ENCODE measurements at regions not wholly inside any gene's neighbourhood (a gene's known extent, or its start where the extent isn't known, plus 50 kb on each side); places are given as distances from the start of the nearest gene placed in this dataset.
"Not testable (repeated sequence)": the region's sequence is repeated elsewhere in the genome, so short reads cannot be mapped to it uniquely, and the experiment has no call there.

GRCh38 chr3:181971424-181971823 lies 259.7 kb downstream of the SOX2 start:
- no peak for DNase-seq (ENCODE audit: extremely low read depth in 1 of 2, low read depth in 1 of 2)

- no peak for DNase-seq (ENCODE audit: extremely low read depth in 1 of 2, low read depth in 1 of 2)
These were observed 262.5 kb downstream of the SOX2 start for GRCh38 chr3:181974198-181974597.

DNA sequence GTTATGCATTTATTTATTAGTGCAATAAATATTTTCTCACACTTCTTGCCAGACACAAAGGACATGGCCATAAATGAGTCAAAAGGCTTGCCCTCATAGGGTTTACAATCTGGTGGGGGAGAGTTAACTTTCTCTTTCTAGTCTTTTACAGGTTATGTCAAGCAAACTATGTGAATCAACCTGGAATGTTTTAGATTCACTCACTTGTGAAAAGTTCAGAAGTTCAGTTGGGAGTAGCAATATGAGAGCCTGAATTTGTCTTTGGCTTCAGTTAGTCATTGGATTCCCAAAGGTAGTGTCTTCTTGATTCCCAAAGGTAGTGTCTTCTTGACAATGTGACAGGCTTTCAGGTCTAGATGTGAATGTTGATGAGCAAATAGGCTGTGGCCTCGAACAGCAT lies 264.8 kb downstream of the SOX2 start:
- no peak for DNase-seq (ENCODE audit: extremely low read depth in 1 of 2, low read depth in 1 of 2)

- DNase-seq (ENCODE audit: extremely low read depth in 1 of 2, low read depth in 1 of 2) = no peak
These were observed 273.7 kb downstream of the SOX2 start for GRCh38 chr3:181985386-181985785.

GRCh38 chr3:181987736-181988135 lies 276.0 kb downstream of the SOX2 start:
- no peak for DNase-seq (ENCODE audit: extremely low read depth in 1 of 2, low read depth in 1 of 2)

- no peak for DNase-seq (ENCODE audit: extremely low read depth in 1 of 2, low read depth in 1 of 2)
These were observed 287.1 kb downstream of the SOX2 start for GRCh38 chr3:181998828-181999227.

- DNase-seq (ENCODE audit: extremely low read depth in 1 of 2, low read depth in 1 of 2) = no peak
These were observed 287.6 kb downstream of the SOX2 start for GRCh38 chr3:181999314-181999713.

DNA sequence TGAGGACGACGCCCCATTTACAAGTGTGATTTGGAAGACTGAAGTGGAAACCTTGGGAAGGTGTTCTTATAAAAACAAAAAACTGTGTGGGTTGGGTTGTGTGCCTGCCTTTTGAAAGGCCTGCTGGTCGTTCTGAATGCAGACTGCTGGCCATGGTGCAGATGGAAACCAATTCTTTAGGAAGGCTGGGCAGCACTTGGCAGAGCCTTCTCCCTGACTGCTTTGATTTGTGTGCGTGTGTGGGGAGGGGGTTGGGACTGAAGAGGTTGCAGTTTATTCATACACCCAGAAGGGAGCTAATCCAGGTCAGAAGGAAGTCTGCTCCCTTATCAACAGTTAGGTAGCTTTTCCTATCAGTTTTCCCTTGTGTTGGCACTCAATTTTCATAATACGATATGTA lies 288.7 kb downstream of the SOX2 start:
- no peak for DNase-seq (ENCODE audit: extremely low read depth in 1 of 2, low read depth in 1 of 2)

- DNase-seq (ENCODE audit: extremely low read depth in 1 of 2, low read depth in 1 of 2) = no peak
These were observed 293.5 kb downstream of the SOX2 start for GRCh38 chr3:182005219-182005618.

GRCh38 chr3:182005701-182006100 lies 294.0 kb downstream of the SOX2 start:
- DNase-seq (ENCODE audit: extremely low read depth in 1 of 2, low read depth in 1 of 2) = no peak

DNA sequence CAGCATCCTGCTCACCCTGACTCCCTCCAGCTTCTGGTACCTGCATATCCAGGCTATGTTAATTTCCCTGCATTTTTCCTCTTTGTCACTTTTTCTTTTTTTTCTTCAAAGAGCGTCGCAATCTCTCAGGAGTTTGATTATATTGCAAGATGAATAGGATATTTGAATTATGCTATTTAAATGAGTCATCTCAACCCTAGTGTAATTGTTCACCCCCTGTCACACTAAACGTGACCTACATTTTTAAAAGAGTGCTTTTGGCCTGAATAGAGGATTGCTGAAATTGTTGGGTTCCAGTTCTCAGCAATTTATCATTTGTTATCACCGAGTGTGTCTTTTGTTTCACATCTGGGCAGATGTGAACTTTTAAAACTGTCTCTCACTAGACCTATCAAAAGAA lies 294.7 kb downstream of the SOX2 start:
- DNase-seq (ENCODE audit: extremely low read depth in 1 of 2, low read depth in 1 of 2) = no peak

DNA sequence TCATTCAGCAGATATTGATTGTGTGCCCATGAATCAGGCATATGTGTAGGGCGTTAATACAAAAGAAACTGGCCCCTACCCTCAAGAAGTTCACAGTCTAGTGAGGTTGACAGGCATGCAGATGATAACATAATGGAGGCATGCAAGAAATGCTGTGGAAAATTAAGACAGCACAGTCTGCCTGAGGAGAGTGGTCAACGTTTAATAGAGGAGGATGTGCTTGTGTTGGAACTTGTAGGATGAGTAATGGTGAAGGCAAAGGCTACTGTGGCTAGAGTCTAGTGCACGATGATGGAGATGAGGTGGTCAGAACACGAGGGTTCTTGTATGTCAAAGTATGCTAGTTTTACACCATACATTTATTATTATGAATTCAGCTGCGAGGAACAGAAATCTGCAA lies 295.7 kb downstream of the SOX2 start:
- no peak for DNase-seq (ENCODE audit: extremely low read depth in 1 of 2, low read depth in 1 of 2)

GRCh38 chr3:182018361-182018760 lies 306.6 kb downstream of the SOX2 start:
- DNase-seq (ENCODE audit: extremely low read depth in 1 of 2, low read depth in 1 of 2) = no peak

DNA sequence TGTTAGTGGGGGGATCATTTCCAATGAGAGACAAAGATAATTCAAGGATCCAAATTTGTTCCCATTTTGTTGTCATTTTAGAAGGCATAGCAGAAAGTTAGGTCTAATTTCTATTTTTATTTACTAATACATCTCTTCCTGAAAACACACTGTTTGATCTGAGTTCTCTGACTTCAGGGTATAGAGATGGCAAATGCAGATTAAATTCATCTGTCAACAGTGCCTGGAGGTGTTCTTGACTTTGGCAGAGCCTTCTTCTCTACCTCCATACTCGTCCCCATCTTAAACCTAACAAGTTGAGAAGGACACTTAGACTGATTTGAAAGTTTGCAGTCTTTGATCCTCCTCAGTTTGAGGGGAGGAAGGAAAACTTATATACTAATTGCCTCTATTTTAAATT lies 308.2 kb downstream of the SOX2 start:
- DNase-seq (ENCODE audit: extremely low read depth in 1 of 2, low read depth in 1 of 2) = no peak

GRCh38 chr3:182023843-182024242 lies 312.1 kb downstream of the SOX2 start:
- DNase-seq (ENCODE audit: extremely low read depth in 1 of 2, low read depth in 1 of 2) = no peak

- no peak for DNase-seq (ENCODE audit: extremely low read depth in 1 of 2, low read depth in 1 of 2)
These were observed 315.6 kb downstream of the SOX2 start for GRCh38 chr3:182027366-182027765.

GRCh38 chr3:182028081-182028480 lies 316.4 kb downstream of the SOX2 start:
- no peak for DNase-seq (ENCODE audit: extremely low read depth in 1 of 2, low read depth in 1 of 2)

DNA sequence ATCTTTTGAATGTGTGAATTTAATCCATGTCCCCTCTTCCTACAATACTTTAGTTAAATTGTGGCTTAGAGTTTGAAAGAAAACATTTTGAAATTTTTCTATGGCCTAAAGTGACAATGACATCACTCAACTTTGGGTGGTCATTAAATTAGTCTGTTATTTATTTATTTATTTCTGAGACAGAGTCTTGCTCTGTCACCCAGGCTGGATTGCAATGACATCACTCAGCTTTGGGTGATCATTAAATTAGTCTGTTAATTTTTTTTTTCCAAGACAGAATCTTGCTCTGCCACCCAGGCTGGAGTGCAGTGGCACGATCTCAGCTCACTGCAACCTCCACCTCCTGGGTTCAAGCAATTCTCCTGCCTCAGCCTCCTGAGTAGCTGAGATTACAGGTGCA lies 322.5 kb downstream of the SOX2 start:
- DNase-seq (ENCODE audit: extremely low read depth in 1 of 2, low read depth in 1 of 2) = not testable (repeated sequence)

DNA sequence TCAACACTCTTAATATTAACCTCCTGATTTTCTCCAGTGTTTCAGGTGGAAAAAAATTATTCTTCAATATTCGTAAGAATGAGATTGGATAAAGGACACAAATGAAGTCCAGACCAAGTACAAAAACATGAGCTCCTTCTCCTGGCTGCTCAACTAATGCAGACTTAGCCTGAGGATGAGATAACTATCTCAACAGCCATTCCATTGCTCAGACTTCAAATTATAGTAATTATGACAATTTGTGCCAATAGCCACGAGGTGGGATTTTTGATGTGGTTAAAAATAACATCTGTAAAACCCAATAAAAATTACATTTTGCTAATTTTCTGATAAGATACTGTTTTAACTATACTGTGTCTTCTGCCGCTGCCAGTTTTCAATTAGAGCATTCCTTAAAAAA lies 323.6 kb downstream of the SOX2 start:
- no peak for DNase-seq (ENCODE audit: extremely low read depth in 1 of 2, low read depth in 1 of 2)

DNA sequence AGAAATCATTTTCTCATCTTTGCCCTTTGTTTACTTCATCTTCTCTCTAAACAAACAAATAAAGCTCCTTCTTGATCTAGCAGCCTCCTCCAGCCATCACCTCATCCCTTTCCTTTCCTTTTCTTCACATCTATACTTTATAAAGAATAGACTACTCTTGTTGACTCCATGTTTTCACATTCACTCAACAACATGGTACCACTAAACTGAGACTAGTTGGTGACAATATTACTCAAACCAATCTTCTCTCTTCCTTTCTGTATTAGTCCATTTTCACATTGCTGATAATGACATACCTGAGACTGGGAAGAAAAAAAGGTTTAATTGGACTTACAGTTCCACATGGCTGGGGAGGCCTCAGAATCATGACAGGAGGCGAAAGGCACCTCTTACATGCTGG lies 324.7 kb downstream of the SOX2 start:
- no peak for DNase-seq (ENCODE audit: extremely low read depth in 1 of 2, low read depth in 1 of 2)

- no peak for DNase-seq (ENCODE audit: extremely low read depth in 1 of 2, low read depth in 1 of 2)
These were observed 330.1 kb downstream of the SOX2 start for GRCh38 chr3:182041668-182042291.

DNA sequence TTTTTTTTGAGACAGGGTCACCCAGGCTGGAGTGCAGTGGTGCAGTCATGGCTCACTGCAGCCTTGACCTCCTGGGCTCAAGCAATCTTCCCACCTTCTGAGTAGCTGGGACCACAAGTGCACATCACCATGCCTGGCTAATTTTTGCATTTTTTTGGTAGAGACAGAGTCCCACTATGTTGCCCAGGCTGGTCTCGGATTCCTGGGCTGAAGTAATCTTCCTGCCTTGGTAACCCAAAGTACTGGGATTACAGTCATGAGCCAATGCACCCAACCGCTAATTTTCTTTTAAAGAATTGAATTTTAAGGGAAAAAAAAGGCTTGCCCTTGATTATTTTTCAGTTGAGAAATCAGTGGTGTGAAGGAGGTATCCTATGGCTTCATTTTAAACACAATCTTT lies 334.0 kb downstream of the SOX2 start:
- no peak for DNase-seq (ENCODE audit: extremely low read depth in 1 of 2, low read depth in 1 of 2)

DNA sequence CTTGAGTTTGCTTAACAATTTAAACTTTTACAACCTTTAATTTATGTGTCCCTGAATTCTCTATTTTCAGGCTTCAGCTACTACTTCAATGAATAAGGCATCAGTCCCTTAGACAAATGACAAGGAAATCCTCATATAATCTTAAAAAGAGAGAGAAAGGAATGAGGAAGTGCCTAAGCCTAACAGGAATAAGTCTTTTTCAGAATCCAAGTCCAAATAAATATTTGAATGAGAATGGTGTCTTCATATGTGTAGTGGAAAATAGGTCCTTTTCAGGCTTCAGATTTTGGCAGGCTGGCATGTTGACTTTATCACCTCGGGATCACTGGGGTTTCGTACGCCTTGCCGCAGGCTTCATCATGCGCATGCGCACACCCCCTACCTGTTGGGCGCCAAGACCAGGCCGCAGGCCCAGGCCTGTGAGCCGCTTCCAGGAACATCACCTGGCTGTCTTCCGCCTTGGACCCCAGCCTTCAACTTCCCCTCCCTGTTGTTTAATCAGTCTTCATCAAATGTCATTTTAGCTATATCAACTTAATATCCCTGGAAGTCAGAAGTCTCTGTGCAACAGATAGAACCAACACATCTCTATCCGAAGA lies 334.5 kb downstream of the SOX2 start:
- DNase-seq (ENCODE audit: extremely low read depth in 1 of 2, low read depth in 1 of 2) = no peak
